Stomach (tissue), 8 donors: ENCODE measurements at regions not wholly inside any gene's neighbourhood (a gene's known extent, or its start where the extent isn't known, plus 50 kb on each side); places are given as distances from the start of the nearest gene placed in this dataset.

Experiments
- DNase-seq, 2 donors: peaks; one replicate each; pipeline versions ENCODE4 v3.0.0 to v3.0.0-alpha.2; 2013 to 2019
- H3K27ac ChIP-seq, 5 donors: fragments of 200-600 bp in 4 of 5; sonication (generic) in 4 of 5; one replicate each; pipeline ENCODE4 v1.5.1; 2013 to 2019; ENCODE audit warnings: mild to moderate bottlenecking in 1 of 5, moderate library complexity in 1 of 5
- H3K27me3 ChIP-seq, 3 donors: fragments of 200-600 bp; sonication (generic); one replicate each; pipeline ENCODE4 v1.5.1; 2017 to 2019; ENCODE audit warnings: mixed run types in 1 of 3
- H3K36me3 ChIP-seq, 4 donors: fragments of 200-600 bp; sonication (generic); 1 replicate in 3 of 4; 2 replicates in 1 of 4; pipeline ENCODE4 v1.5.1; 2016 to 2019
- H3K4me1 ChIP-seq, 4 donors: fragments of 200-600 bp; sonication (generic); one replicate each; pipeline ENCODE4 v1.5.1; 2016 to 2019
- H3K4me3 ChIP-seq, 4 donors: fragments of 200-600 bp; sonication (generic) in 3 of 4; one replicate each; pipeline ENCODE4 v1.5.1; 2016 to 2019; ENCODE audit warnings: mild to moderate bottlenecking in 1 of 4
- H3K9me3 ChIP-seq, 4 donors: fragments of 200-600 bp; sonication (generic); one replicate each; pipeline ENCODE4 v1.5.1; 2016 to 2019
- CTCF ChIP-seq, 7 experiments: fragments of 450-650 bp in 4 of 7; fragments of 200-600 bp in 3 of 7; sonication (generic) in 3 of 7; IDR thresholded peaks; one replicate each; pipeline ENCODE4 v1.5.1; 2016 to 2019; ENCODE audit warnings: antibody characterized with exemption in 7 of 7, control low read depth in 2 of 7, mild to moderate bottlenecking in 1 of 7
- EP300 ChIP-seq: sonication (generic); formaldehyde crosslinking; IDR thresholded peaks from one replicate; pipeline ENCODE4 v1.6.1; 2017; ENCODE audit warnings: antibody characterized with exemption
- POLR2A ChIP-seq, 4 donors: fragments of 450-650 bp; IDR thresholded peaks; one replicate each; pipeline ENCODE4 v1.6.1; 2016; ENCODE audit warnings: antibody characterized with exemption in 4 of 4, control low read depth in 2 of 4, mild to moderate bottlenecking in 1 of 4, moderate library complexity in 1 of 4
- POLR2AphosphoS5 ChIP-seq, 3 donors: sonication (generic); formaldehyde crosslinking; IDR thresholded peaks; one replicate each; pipeline ENCODE4 v1.6.1; 2016; ENCODE audit warnings: antibody characterized with exemption in 3 of 3
- WGBS, 5 donors: extraction: QIAGEN DNeasy Blood & Tissue Kit in 3 of 5; methylation state at CpG; one replicate each; pipeline versions ENCODE4 v1.1.5 to v1.1.7; 2013 to 2018; 5-methylcytosine and 5-hydroxymethylcytosine counted together
- intact Hi-C: fragments of 100-400 bp; cut with DNase I; formaldehyde crosslinking; loops from one replicate; pipeline ENCODE4 v1.15.1; 2023; ENCODE audit warnings: low total_unique reads
- donor health status: healthy with polysubstance abuse.
- donor health status: Bipolar disorder and iron deficiency.
- donor health status: healthy.

GRCh38 chr6:166877906-166878305 is 78.4 kb downstream of the RNASET2 start:
- intact Hi-C loops: no loop called here
- no peak for DNase-seq
- TF ChIP-seq POLR2A (IDR thresholded peaks at IDR 0.05) (no peak), EP300 (no peak), CTCF (IDR thresholded peaks at IDR 0.05) (no peak), POLR2AphosphoS5 (IDR thresholded peaks at IDR 0.05) (no peak)
- peaks cover 0 to 11% (median 3%) of the 10 kb centered on the region in 4 donors for H3K4me1 ChIP-seq
- no peak overlapping the region for H3K4me3 ChIP-seq
- H3K27me3 ChIP-seq: no peaks in the 10 kb centered on the region
- no peak overlapping the region for H3K27ac ChIP-seq
- WGBS, 5 donors: 70 to 87% (median 78%) methylated on average over 2 of the region's 2 CpGs
- no peaks in the 10 kb centered on the region for H3K36me3 ChIP-seq
- H3K9me3 ChIP-seq: no peaks in the 10 kb centered on the region

GRCh38 chr6:166877349-166877748 is 79.0 kb downstream of the RNASET2 start:
- TF ChIP-seq POLR2AphosphoS5 (IDR thresholded peaks at IDR 0.05) (no peak), POLR2A (IDR thresholded peaks at IDR 0.05) (no peak), CTCF (IDR thresholded peaks at IDR 0.05) (no peak), EP300 (no peak)
- intact Hi-C loops: no loop called here
- no peaks in the 10 kb centered on the region for H3K36me3 ChIP-seq
- no peak overlapping the region for H3K27ac ChIP-seq
- no peaks in the 10 kb centered on the region for H3K9me3 ChIP-seq
- H3K27me3 ChIP-seq: no peaks in the 10 kb centered on the region
- H3K4me3 ChIP-seq: no peak overlapping the region
- peaks cover 0 to 15% (median 3%) of the 10 kb centered on the region in 4 donors for H3K4me1 ChIP-seq
- DNase-seq: no peak
- 82 to 93% (median 88%) methylated on average over 2 of the region's 2 CpGs for WGBS, 5 donors

GRCh38 chr6:166872531-166873009 is 83.8 kb downstream of the RNASET2 start:
- Histone ChIP-seq H3K9me3 (no peaks in the 10 kb centered on the region), H3K36me3 (no peaks in the 10 kb centered on the region), H3K4me3 (no peak overlapping the region), H3K27me3 (no peaks in the 10 kb centered on the region), H3K27ac (no peak overlapping the region), H3K4me1 (peaks cover 0 to 15% (median 3%) of the 10 kb centered on the region in 4 donors)
- 65 to 74% (median 69%) methylated on average over 9 of the region's 9 CpGs for WGBS, 5 donors
- TF ChIP-seq POLR2A (IDR thresholded peaks at IDR 0.05): no peak
- no peak for TF ChIP-seq POLR2AphosphoS5 (IDR thresholded peaks at IDR 0.05)
- TF ChIP-seq CTCF (IDR thresholded peaks at IDR 0.05): no peak
- no peak for TF ChIP-seq EP300
- intact Hi-C loops: no loop called here
- DNase-seq: peak in 1 of 2 donors; percentile 32

- TF ChIP-seq POLR2AphosphoS5 (IDR thresholded peaks at IDR 0.05) (no peak), CTCF (IDR thresholded peaks at IDR 0.05) (no peak), POLR2A (IDR thresholded peaks at IDR 0.05) (no peak), EP300 (no peak)
- H3K27ac ChIP-seq: no peak overlapping the region
- intact Hi-C loops: no loop called here
- no peaks in the 10 kb centered on the region for H3K36me3 ChIP-seq
- H3K27me3 ChIP-seq: no peaks in the 10 kb centered on the region
- H3K4me1 ChIP-seq: peaks cover 0 to 22% (median 3%) of the 10 kb centered on the region in 4 donors
- 59 to 82% (median 79%) methylated on average over 18 to 20 of the region's 20 CpGs for WGBS, 5 donors
- no peak overlapping the region for H3K4me3 ChIP-seq
- no peaks in the 10 kb centered on the region for H3K9me3 ChIP-seq
- DNase-seq: no peak
These were observed 85.6 kb downstream of the RNASET2 start for GRCh38 chr6:166870602-166871208.
